AG10803 (cell line): ENCODE measurements at regions not wholly inside any gene's neighbourhood (a gene's known extent, or its start where the extent isn't known, plus 50 kb on each side); places are given as distances from the start of the nearest gene placed in this dataset.
"Not testable (repeated sequence)": the region's sequence is repeated elsewhere in the genome, so short reads cannot be mapped to it uniquely, and the experiment has no call there.

Source experiments
- DNase-seq: peaks from one replicate; pipeline ENCODE4 v3.0.0; 2010; ENCODE audit warnings: low read depth
- H3K4me3 ChIP-seq: 2 replicates; pipeline ENCODE4 v1.5.1; 2011; ENCODE audit warnings: mild to moderate bottlenecking, low read length, control low read depth
- TF ChIP-seq, protein P1 (sequence below): conservative IDR thresholded peaks from 2 replicates; pipeline ENCODE4 v1.5.1; 2011; ENCODE audit warnings: mild to moderate bottlenecking, low read length, control low read depth, inconsistent platforms

DNA sequence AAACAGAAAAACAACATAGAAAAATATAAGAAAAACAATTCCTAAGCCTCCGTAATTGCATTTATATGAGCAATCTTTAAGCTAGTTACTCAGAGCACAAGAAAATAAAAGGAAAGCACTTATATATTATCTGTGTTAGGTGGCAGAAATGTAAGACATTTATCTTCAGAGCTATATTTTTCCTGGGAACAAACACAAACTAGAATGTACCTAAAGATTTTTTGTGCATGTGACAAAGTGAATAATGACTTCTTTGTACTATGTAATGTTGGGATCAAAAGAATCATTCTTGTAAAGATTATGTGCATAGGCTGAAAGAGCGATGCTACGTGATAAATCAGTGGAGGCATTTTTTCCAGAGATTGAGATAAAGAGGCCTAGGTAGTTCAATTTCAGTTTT, 111.3 kb upstream of the GMNC start:
- H3K4me3 ChIP-seq = no peak overlapping the region
- no peak for DNase-seq
- TF ChIP-seq, protein P1, sequence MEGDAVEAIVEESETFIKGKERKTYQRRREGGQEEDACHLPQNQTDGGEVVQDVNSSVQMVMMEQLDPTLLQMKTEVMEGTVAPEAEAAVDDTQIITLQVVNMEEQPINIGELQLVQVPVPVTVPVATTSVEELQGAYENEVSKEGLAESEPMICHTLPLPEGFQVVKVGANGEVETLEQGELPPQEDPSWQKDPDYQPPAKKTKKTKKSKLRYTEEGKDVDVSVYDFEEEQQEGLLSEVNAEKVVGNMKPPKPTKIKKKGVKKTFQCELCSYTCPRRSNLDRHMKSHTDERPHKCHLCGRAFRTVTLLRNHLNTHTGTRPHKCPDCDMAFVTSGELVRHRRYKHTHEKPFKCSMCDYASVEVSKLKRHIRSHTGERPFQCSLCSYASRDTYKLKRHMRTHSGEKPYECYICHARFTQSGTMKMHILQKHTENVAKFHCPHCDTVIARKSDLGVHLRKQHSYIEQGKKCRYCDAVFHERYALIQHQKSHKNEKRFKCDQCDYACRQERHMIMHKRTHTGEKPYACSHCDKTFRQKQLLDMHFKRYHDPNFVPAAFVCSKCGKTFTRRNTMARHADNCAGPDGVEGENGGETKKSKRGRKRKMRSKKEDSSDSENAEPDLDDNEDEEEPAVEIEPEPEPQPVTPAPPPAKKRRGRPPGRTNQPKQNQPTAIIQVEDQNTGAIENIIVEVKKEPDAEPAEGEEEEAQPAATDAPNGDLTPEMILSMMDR = no peak

DNA sequence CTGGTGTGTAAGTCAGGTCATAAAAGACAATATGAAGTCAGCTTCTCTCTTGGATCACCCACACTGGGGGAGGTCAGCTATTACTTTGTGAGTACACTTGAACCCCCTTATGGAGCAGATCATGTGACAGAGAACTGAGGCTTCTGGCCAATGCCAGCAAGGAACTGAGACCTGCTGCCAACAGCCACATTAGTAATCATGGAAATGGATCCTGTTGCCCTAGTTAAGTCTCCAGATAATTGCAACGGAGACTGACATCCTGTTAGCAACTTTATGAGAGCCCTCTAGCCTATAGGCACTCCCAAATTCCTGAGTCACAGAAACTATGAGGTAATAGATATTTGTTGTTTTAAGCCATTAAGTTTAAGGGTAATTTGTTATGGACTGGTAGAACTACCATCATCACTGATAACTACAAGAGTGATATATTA, 110.4 kb upstream of the GMNC start:
- DNase-seq = no peak
- H3K4me3 ChIP-seq = no peak overlapping the region
- TF ChIP-seq, protein P1 = no peak

GRCh38 chr3:190972196-190972595, 109.7 kb upstream of the GMNC start:
- TF ChIP-seq, protein P1 = no peak
- DNase-seq = no peak
- H3K4me3 ChIP-seq = no peak overlapping the region

DNA sequence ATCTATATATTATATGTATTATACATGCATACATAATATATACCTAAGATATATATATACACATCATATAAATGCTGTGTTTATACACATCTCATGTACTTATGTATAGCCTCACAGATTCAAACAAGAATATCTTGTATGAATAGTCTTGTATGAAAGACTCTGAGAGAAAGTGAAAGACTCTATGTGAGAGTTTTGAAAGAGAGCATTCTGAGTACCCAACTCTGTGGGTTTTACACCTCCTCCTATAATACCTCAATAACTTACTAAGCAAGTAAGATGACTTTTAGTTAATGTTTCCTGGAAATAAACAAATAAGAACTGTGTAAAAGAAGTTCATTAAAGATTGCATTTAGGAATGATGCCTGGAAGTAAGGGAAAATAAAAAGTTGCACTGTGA, 108.1 kb upstream of the GMNC start:
- TF ChIP-seq, protein P1 = no peak
- no peak for DNase-seq
- no peak overlapping the region for H3K4me3 ChIP-seq

DNA sequence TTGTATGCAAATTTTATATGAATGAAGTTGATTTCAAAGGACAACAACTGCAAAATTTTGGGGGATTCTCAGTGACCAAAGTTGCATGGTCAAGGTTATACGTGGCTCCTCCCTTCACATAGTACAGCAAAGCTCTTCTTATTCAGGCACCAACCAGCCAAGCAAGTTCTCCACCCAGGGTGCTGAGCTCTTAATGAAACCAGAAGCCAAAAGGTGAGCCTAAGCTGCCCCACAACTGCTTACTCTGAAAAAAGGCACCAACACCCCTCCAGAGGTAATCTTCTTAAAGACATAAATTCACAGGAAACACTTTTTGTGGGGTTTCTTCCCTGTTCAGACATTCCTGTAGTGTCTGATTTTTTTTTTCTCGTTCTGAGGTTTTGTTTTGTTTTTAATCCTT, 106.1 kb upstream of the GMNC start:
- no peak for DNase-seq
- TF ChIP-seq, protein P1 = no peak
- no peak overlapping the region for H3K4me3 ChIP-seq

DNA sequence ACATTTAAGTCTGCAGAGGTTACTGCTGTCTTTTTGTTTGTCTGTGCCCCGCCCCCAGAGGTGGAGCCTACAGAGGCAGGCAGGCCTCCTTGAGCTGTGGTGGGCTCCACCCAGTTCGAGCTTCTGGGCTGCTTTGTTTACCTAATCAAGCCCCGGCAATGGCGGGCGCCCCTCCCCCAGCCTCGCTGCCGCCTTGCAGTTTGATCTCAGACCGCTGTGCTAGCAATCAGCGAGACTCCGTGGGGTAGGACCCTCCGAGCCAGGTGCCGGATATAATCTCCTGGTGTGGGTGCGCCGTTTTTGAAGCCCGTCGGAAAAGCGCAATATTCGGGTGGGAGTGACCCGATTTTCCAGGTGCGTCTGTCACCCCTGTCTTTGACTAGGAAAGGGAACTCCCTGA, 102.4 kb upstream of the GMNC start:
- not testable (repeated sequence) for DNase-seq, H3K4me3 ChIP-seq

DNA sequence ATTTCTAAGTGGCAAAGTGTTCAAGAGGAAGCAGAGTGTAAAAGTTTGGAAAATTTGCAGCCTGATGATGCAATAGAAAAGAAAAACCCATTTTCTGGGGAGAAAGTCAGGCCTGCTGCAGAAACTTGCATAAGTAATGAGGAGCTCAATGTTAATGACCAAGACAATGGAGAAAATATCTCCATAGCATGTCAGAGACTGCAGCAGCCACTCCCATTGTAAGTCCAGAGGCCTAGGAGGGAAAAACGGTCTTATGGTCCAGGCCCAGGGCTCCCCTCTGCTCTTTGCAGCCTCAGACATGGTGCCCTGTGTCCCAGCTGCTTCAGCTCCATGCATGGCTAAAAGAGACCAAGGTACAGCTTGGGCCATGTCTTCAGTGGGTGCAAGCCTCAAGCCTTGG, 96.6 kb upstream of the GMNC start:
- H3K4me3 ChIP-seq = no peak overlapping the region
- TF ChIP-seq, protein P1 = no peak
- DNase-seq = no peak

DNA sequence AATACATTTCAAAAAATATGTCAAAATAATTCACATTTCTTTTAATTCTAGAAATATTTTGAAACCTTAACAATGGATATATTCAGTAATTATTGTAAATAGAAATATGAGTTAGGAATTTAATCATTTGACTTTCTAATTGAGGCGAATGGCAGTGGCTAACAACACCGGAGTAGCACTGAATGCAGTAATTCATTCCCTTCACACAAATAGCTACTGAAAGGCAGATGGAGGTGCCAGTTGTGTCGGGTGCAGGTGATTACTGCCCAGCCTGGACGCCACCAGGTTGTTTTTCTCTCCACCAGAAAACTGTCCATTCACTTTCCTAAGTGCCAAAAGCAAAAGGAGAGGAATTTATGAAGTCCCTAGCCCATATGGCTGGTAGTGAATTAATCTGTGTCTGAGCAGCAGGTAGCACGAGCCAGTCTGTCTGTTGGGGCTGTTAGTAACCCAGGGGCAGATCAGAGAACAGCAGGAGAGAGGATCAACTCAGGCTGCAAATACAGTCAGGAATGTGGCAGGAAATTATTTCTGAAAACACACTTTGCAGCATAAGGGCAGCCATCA, 79.3 kb upstream of the GMNC start:
- no peak overlapping the region for H3K4me3 ChIP-seq
- no peak for DNase-seq
- TF ChIP-seq, protein P1 = no peak

DNA sequence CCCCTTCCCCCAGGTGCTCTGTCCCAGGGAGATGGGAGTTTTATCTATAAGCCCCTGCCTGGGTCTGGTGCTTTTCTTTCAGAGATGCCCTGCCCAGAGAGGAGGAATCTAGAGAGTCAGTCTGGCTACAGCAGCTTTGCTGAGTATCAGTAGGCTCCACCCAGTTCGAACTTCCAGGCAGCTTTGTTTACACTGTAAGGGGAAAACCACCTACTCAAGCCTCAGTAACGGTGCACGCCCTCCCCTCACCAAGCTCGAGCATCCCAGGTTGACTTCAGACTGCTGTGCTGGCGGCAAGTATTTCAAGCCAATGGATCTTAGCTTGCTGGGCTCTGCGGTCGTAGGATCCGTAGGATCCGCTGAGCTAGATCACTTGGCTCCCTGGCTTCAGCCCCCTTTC, 72.1 kb upstream of the GMNC start:
- not testable (repeated sequence) for H3K4me3 ChIP-seq

More for the DNA sequence above, 72.1 kb upstream of the GMNC start:
- not testable (repeated sequence) for DNase-seq
